ENCODE measurements at regions not wholly inside any gene's neighbourhood (a gene's known extent, or its start where the extent isn't known, plus 50 kb on each side); places are given as distances from the start of the nearest gene placed in this dataset.

GRCh38 chr18:55857409-55857808, 269.4 kb upstream of the TCF4 start:
- no peak for TF ChIP-seq CTCF (IDR thresholded peaks at IDR 0.05; ENCODE audit: insufficient read depth, low read length, poor library complexity, severe bottlenecking)
- no peak for TF ChIP-seq EZH2phosphoT487 (conservative IDR thresholded peaks at IDR 0.05; ENCODE audit: low read length)

Data from SU-DHL-6 (cell line).